ENCODE measurements at regions not wholly inside any gene's neighbourhood (a gene's known extent, or its start where the extent isn't known, plus 50 kb on each side); places are given as distances from the start of the nearest gene placed in this dataset.

GRCh38 chr1:218804014-218804785 is 369.5 kb upstream of the LYPLAL1 start:
- POLR2A ChIA-PET (ENCODE audit: partially characterized antibody): no interaction called here
- no peak overlapping the region for H3K56ac ChIP-seq (replicated peaks; ENCODE audit: insufficient read length, low read depth, low read length)

More at GRCh38 chr1:218804014-218804785, 369.5 kb upstream of the LYPLAL1 start:
- no peak overlapping the region for H4K91ac ChIP-seq (replicated peaks; ENCODE audit: insufficient read length, low read length)
- H2BK120ac ChIP-seq (replicated peaks; ENCODE audit: low read depth, low read length): no peak overlapping the region
- H3K79me1 ChIP-seq (ENCODE audit: low read depth, low read length): no peaks in the 10 kb centered on the region
- no peak overlapping the region for H4K8ac ChIP-seq (ENCODE audit: extremely low read depth, insufficient read depth, low read length)
- H3K4ac ChIP-seq (replicated peaks; ENCODE audit: insufficient read length, low read depth, low read length): no peak overlapping the region
- H4K5ac ChIP-seq (ENCODE audit: insufficient read length, low read depth, low read length): no peak overlapping the region
- CTCF ChIA-PET (ENCODE audit: partially characterized antibody): no interaction called here
- H3K4me2 ChIP-seq (ENCODE audit: insufficient read depth in 1 of 2, low read depth in 2 of 2, low read length in 2 of 2): no peak overlapping the region
- H3K27me3 ChIP-seq (replicated peaks in 1 of 4; ENCODE audit: control insufficient read depth in 3 of 4, extremely low read depth in 1 of 4, insufficient read depth in 3 of 4, low read length in 3 of 4): no peaks in the 10 kb centered on the region
- H2BK20ac ChIP-seq (ENCODE audit: low read length): no peak overlapping the region
- H2BK12ac ChIP-seq (ENCODE audit: low read depth, low read length): no peak overlapping the region
- no peak overlapping the region for H3K14ac ChIP-seq (ENCODE audit: insufficient read length)
- H3K27ac ChIP-seq (ENCODE audit: low read depth, low read length): no peak overlapping the region
- H3K79me2 ChIP-seq (ENCODE audit: control insufficient read depth in 1 of 2, insufficient read depth in 2 of 2, low read length in 2 of 2): no peaks in the 10 kb centered on the region
- H3K18ac ChIP-seq (ENCODE audit: extremely low read depth, low read length): no peak overlapping the region
- H3K9ac ChIP-seq (replicated peaks in 1 of 4; ENCODE audit: extremely low read depth in 1 of 4, low read depth in 3 of 4, low read length in 3 of 4): no peak overlapping the region
- no peak for FAIRE-seq
- no peak overlapping the region for H3K23ac ChIP-seq (ENCODE audit: insufficient read length)
- no peak overlapping the region for H2AK5ac ChIP-seq (ENCODE audit: low read depth, low read length)
- DNase-seq (ENCODE audit: low read depth in 1 of 2, low spot score in 2 of 2): no peak
- H3K4me3 ChIP-seq (ENCODE audit: extremely low read depth in 1 of 4, insufficient read depth in 2 of 4, low read depth in 3 of 4, low read length in 4 of 4): no peak overlapping the region
- no peaks in the 10 kb centered on the region for H3K23me2 ChIP-seq (ENCODE audit: low read depth, low read length)
- H2BK5ac ChIP-seq (ENCODE audit: low read depth, low read length): no peak overlapping the region
- H2BK15ac ChIP-seq (ENCODE audit: low read length): no peak overlapping the region
- no peaks in the 10 kb centered on the region for H3K9me3 ChIP-seq (ENCODE audit: insufficient read depth in 2 of 2, low read depth in 1 of 2, low read length in 1 of 2)
- no peaks in the 10 kb centered on the region for H3K4me1 ChIP-seq (replicated peaks in 1 of 4; ENCODE audit: control insufficient read depth in 3 of 4, insufficient read depth in 4 of 4, low read length in 3 of 4)
- no peaks in the 10 kb centered on the region for H3K36me3 ChIP-seq (ENCODE audit: control insufficient read depth in 2 of 4, insufficient read depth in 4 of 4, low read length in 3 of 4)
- no peaks in the 10 kb centered on the region for H4K20me1 ChIP-seq (replicated peaks in 1 of 2; ENCODE audit: control insufficient read depth in 1 of 2, insufficient read depth in 2 of 2, low read length in 2 of 2)
- TF ChIP-seq ZNF274 (IDR thresholded peaks at IDR 0.05; ENCODE audit: borderline replicate concordance, extremely low read depth, low read length): no peak
- TF ChIP-seq RBBP5 (IDR thresholded peaks at IDR 0.05; ENCODE audit: borderline replicate concordance, low read depth, low read length): no peak
- TF ChIP-seq SRF (IDR thresholded peaks at IDR 0.05; ENCODE audit: low read depth, low read length): no peak
- no peak overlapping the region for H2AFZ ChIP-seq (ENCODE audit: low read length)
